ENCODE measurements at regions not wholly inside any gene's neighbourhood (a gene's known extent, or its start where the extent isn't known, plus 50 kb on each side); places are given as distances from the start of the nearest gene placed in this dataset.

DNA sequence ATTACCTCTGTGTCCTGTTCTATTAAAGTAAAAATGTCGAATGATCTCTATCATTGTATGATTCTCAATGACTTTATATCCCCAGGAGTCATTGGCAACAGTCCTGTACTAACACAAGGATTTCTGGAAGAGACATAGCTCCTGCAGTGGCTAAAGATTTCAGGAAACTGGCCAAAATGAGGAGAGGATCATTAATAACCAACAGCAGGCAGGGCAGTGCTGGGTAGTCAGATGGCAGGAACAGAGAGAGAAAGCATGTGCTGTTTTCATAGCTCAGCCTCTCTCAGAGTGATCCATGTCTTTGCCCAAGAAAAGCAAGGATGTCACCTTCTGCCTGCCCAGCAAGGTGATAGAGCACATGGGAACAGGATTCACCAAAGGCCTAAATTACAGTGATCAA, 604.7 kb upstream of the PLXNA2 start:
- POLR2A ChIA-PET, result no interaction called here
- intact Hi-C loops (cut with micrococcal nuclease; ENCODE audit: unreplicated experiment) (no loop called here), in situ Hi-C loops (cut with HindIII; ENCODE audit: low pct_unique_long_range_greater_than_20kb, low sequenced_read_pairs) (no loop called here)
- no peaks in the 10 kb centered on the region for H3K36me3 ChIP-seq (ENCODE audit: control insufficient read depth, insufficient read depth, low read length)
- no peaks in the 10 kb centered on the region for H3K9me3 ChIP-seq (ENCODE audit: control insufficient read depth, insufficient read depth, low read depth, low read length)
- CTCF ChIA-PET, result no interaction called here
- H3K27ac ChIP-seq (ENCODE audit: low read length), result no peak overlapping the region
- no TSS peak for BruUV-seq (replicated peaks)
- no peaks in the 10 kb centered on the region for H3K27me3 ChIP-seq (ENCODE audit: control insufficient read depth, insufficient read depth, low read length)
- H3K4me3 ChIP-seq (ENCODE audit: low read depth in 2 of 2, low read length in 2 of 2), result no peak overlapping the region
- no peaks in the 10 kb centered on the region for H3K4me1 ChIP-seq (ENCODE audit: control insufficient read depth, insufficient read depth, low read length)
- DNase-seq (ENCODE audit: low read depth, low spot score) (no peak), ATAC-seq (no peak)
- TF ChIP-seq SIN3A (IDR thresholded peaks at IDR 0.05; ENCODE audit: borderline replicate concordance, insufficient read depth, low read depth, low read length) (no peak), REST (IDR thresholded peaks at IDR 0.05; ENCODE audit: insufficient read depth in 1 of 2, low read depth in 2 of 2, low read length in 1 of 2) (no peak), CTCF (IDR thresholded peaks at IDR 0.05) (no peak), TCF7L2 (IDR thresholded peaks at IDR 0.05; ENCODE audit: low read depth, low read length) (no peak), POLR2AphosphoS5 (IDR thresholded peaks at IDR 0.05; ENCODE audit: low read depth, low read length) (no peak)

GRCh38 chr1:208850442-208850841, 606.3 kb upstream of the PLXNA2 start:
- Histone ChIP-seq H3K9me3 (ENCODE audit: control insufficient read depth, insufficient read depth, low read depth, low read length) (no peaks in the 10 kb centered on the region), H3K27ac (ENCODE audit: low read length) (no peak overlapping the region), H3K36me3 (ENCODE audit: control insufficient read depth, insufficient read depth, low read length) (no peaks in the 10 kb centered on the region), H3K4me1 (ENCODE audit: control insufficient read depth, insufficient read depth, low read length) (no peaks in the 10 kb centered on the region), H3K27me3 (ENCODE audit: control insufficient read depth, insufficient read depth, low read length) (no peaks in the 10 kb centered on the region), H3K4me3 (ENCODE audit: low read depth in 2 of 2, low read length in 2 of 2) (no peak overlapping the region)
- ChIA-PET POLR2A (no interaction called here), CTCF (no interaction called here)
- DNase-seq (ENCODE audit: low read depth, low spot score), result no peak
- no peak for ATAC-seq
- in situ Hi-C loops (cut with HindIII; ENCODE audit: low pct_unique_long_range_greater_than_20kb, low sequenced_read_pairs), result no loop called here
- no TSS peak for BruUV-seq (replicated peaks)
- no peak for TF ChIP-seq TCF7L2 (IDR thresholded peaks at IDR 0.05; ENCODE audit: low read depth, low read length)
- no peak for TF ChIP-seq SIN3A (IDR thresholded peaks at IDR 0.05; ENCODE audit: borderline replicate concordance, insufficient read depth, low read depth, low read length)
- TF ChIP-seq CTCF (IDR thresholded peaks at IDR 0.05), result no peak
- no peak for TF ChIP-seq POLR2AphosphoS5 (IDR thresholded peaks at IDR 0.05; ENCODE audit: low read depth, low read length)
- no peak for TF ChIP-seq REST (IDR thresholded peaks at IDR 0.05; ENCODE audit: insufficient read depth in 1 of 2, low read depth in 2 of 2, low read length in 1 of 2)
- intact Hi-C loops (cut with micrococcal nuclease; ENCODE audit: unreplicated experiment), result no loop called here
